OCI-LY7 (cell line): ENCODE measurements at regions not wholly inside any gene's neighbourhood (a gene's known extent, or its start where the extent isn't known, plus 50 kb on each side); places are given as distances from the start of the nearest gene placed in this dataset.

Experiments used
- EZH2phosphoT487 ChIP-seq: fragments of 200-600 bp; sonication (generic); IDR thresholded peaks from 2 replicates; pipeline ENCODE4 v1.6.1; 2018; ENCODE audit warnings: low read depth, borderline replicate concordance, mild to moderate bottlenecking, mixed run types, antibody characterized with exemption, low read length, moderate library complexity, mixed read lengths
- TF ChIP-seq, protein P1 (sequence below): fragments of 200-600 bp; sonication (generic); conservative IDR thresholded peaks from 2 replicates; pipeline ENCODE4 v1.5.1; 2014; ENCODE audit warnings: mild to moderate bottlenecking, antibody characterized with exemption, low read length, moderate library complexity, mixed read lengths

DNA sequence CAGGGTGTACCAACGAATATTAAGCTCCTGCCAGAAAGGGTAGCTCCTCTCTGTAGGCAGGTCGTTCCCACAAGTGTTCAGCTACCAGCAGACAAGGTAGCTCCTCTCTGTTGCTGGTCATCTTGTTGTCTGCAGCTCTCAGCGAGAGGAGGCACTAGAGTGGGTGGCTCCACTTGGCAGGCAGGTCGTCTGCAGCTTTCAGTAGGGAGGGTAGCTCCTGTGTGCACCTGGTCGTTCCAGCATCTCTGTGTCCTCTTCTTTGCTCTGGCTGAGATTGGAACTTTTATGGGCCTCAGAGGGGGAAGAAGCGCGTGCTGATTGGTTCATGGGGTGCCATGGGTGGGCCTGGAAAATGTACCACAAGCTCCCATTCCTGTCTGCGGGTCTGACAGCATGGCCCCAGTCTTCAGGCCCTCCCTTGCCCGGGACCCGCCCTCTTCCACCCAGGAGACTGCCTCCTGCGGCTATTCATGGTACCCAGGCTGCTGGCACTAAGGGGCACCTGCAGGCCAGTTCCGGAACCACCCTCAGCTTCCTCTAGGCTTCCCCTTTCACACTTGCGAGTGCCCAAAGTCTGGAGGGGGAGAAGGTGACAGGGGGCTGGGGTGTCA is 63.9 kb upstream of the CACNA2D1 start:
- TF ChIP-seq, protein P1, sequence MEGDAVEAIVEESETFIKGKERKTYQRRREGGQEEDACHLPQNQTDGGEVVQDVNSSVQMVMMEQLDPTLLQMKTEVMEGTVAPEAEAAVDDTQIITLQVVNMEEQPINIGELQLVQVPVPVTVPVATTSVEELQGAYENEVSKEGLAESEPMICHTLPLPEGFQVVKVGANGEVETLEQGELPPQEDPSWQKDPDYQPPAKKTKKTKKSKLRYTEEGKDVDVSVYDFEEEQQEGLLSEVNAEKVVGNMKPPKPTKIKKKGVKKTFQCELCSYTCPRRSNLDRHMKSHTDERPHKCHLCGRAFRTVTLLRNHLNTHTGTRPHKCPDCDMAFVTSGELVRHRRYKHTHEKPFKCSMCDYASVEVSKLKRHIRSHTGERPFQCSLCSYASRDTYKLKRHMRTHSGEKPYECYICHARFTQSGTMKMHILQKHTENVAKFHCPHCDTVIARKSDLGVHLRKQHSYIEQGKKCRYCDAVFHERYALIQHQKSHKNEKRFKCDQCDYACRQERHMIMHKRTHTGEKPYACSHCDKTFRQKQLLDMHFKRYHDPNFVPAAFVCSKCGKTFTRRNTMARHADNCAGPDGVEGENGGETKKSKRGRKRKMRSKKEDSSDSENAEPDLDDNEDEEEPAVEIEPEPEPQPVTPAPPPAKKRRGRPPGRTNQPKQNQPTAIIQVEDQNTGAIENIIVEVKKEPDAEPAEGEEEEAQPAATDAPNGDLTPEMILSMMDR, result no peak
- TF ChIP-seq EZH2phosphoT487, result no peak
